Natural killer cell (primary cell): ENCODE measurements at regions not wholly inside any gene's neighbourhood (a gene's known extent, or its start where the extent isn't known, plus 50 kb on each side); places are given as distances from the start of the nearest gene placed in this dataset.
A peak's percentile ranks its signal among the peaks of the same experiment; 100 is the strongest.

Source experiments
- ATAC-seq, 3 donors: fragments of 150-1000 bp in 2 of 3; fragments of 200-7000 bp in 1 of 3; cut with Tn5 transposase; 1 replicate in 1 of 3; 2 replicates in 2 of 3; pipeline ENCODE4 v1.10.0; 2021; ENCODE audit warnings: mild to moderate bottlenecking in 2 of 3, moderate library complexity in 2 of 3
- DNase-seq, 2 donors: peaks; one replicate each; pipeline versions ENCODE4 v3.0.0 to v3.0.0-alpha.2; 2013 to 2021; ENCODE audit warnings: mixed read lengths in 1 of 2
- H3K27ac ChIP-seq: one replicate; pipeline ENCODE4 v1.5.1; 2013; ENCODE audit warnings: mild to moderate bottlenecking, low read length
- H3K27me3 ChIP-seq: one replicate; pipeline ENCODE4 v1.6.1; 2013; ENCODE audit warnings: low read length; ENCODE audit not compliant: control insufficient read depth, insufficient read depth
- H3K36me3 ChIP-seq: one replicate; pipeline ENCODE4 v1.6.1; 2013; ENCODE audit warnings: low read length; ENCODE audit not compliant: control insufficient read depth, insufficient read depth
- H3K4me1 ChIP-seq: one replicate; pipeline ENCODE4 v1.6.1; 2013; ENCODE audit warnings: low read length; ENCODE audit not compliant: control insufficient read depth, insufficient read depth
- H3K4me3 ChIP-seq: one replicate; pipeline ENCODE4 v1.5.1; 2013; ENCODE audit warnings: low read length
- H3K9me3 ChIP-seq: one replicate; pipeline ENCODE4 v1.6.1; 2013; ENCODE audit warnings: low read length; ENCODE audit not compliant: control insufficient read depth, insufficient read depth
- H3K27ac Mint-ChIP-seq, 2 donors: one replicate each; pipeline ENCODE4 v1.8.0; 2022; ENCODE audit warnings: mild to moderate bottlenecking in 2 of 2, mixed read lengths in 2 of 2, moderate library complexity in 1 of 2
- H3K27me3 Mint-ChIP-seq, 2 donors: one replicate each; pipeline ENCODE4 v1.8.0; 2022; ENCODE audit warnings: low read depth in 2 of 2, mixed read lengths in 2 of 2
- H3K36me3 Mint-ChIP-seq: one replicate; pipeline ENCODE4 v1.8.0; 2022; ENCODE audit warnings: mixed read lengths
- H3K4me1 Mint-ChIP-seq, 2 donors: one replicate each; pipeline ENCODE4 v1.8.0; 2022; ENCODE audit warnings: mixed read lengths in 2 of 2
- H3K4me3 Mint-ChIP-seq: one replicate; pipeline ENCODE4 v1.8.0; 2022; ENCODE audit warnings: mild to moderate bottlenecking, moderate library complexity, mixed read lengths
- H3K9me3 Mint-ChIP-seq, 2 donors: one replicate each; pipeline ENCODE4 v1.8.0; 2022; ENCODE audit warnings: mixed read lengths in 2 of 2
- WGBS: methylation state at CpG from one replicate; pipeline ENCODE4 v1.1.7; 2013; ENCODE audit warnings: missing lambda C conversion rate; ENCODE audit not compliant: insufficient coverage; 5-methylcytosine and 5-hydroxymethylcytosine counted together
- intact Hi-C: fragments of 100-400 bp; cut with micrococcal nuclease; formaldehyde crosslinking; loops from one replicate; pipeline ENCODE4 v1.14.2; 2022
- TF ChIP-seq, protein P1 (sequence below): fragments of 200-600 bp; IDR thresholded peaks from one replicate; pipeline ENCODE4 v1.8.0; 2022; ENCODE audit warnings: antibody characterized with exemption

DNA sequence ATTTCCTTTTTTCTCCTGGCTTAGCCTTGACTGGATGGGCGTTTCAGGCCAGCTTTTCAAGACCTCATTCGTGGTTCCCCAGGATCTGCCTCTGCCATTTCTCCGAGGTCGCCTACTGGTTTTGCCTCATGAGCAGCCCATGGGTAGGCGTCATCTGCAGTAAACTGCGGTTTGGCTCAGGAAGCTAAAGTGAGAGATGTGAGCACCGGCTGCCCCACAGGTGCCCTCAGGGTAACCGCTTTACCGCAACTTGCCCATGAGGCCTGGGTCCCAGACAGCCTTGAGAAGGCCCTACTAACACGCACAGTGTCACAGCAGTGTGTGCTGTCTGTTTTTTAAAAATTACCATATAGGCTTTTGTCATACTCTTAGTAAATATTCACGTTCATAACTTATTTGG lies 53.4 kb upstream of the TBXT start:
- intact Hi-C loops: no loop called here
- no peak overlapping the region for H3K4me3 ChIP-seq
- H3K36me3 ChIP-seq: no peaks in the 10 kb centered on the region
- no peaks in the 10 kb centered on the region for H3K9me3 ChIP-seq
- peaks cover 17 to 18% of the 10 kb centered on the region in 2 donors for H3K4me1 Mint-ChIP-seq
- ATAC-seq (peak; percentile 39 to 92 (median 75)), DNase-seq (peak in 1 of 2 donors; percentile 42)
- H3K36me3 Mint-ChIP-seq: no peaks in the 10 kb centered on the region
- H3K4me3 Mint-ChIP-seq: peak overlapping the region; percentile 33
- H3K27ac Mint-ChIP-seq: no peak overlapping the region
- TF ChIP-seq, protein P1, sequence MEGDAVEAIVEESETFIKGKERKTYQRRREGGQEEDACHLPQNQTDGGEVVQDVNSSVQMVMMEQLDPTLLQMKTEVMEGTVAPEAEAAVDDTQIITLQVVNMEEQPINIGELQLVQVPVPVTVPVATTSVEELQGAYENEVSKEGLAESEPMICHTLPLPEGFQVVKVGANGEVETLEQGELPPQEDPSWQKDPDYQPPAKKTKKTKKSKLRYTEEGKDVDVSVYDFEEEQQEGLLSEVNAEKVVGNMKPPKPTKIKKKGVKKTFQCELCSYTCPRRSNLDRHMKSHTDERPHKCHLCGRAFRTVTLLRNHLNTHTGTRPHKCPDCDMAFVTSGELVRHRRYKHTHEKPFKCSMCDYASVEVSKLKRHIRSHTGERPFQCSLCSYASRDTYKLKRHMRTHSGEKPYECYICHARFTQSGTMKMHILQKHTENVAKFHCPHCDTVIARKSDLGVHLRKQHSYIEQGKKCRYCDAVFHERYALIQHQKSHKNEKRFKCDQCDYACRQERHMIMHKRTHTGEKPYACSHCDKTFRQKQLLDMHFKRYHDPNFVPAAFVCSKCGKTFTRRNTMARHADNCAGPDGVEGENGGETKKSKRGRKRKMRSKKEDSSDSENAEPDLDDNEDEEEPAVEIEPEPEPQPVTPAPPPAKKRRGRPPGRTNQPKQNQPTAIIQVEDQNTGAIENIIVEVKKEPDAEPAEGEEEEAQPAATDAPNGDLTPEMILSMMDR: no peak
- no peak overlapping the region for H3K27ac ChIP-seq
- peaks cover 22 to 62% of the 10 kb centered on the region in 2 donors for H3K27me3 Mint-ChIP-seq
- WGBS: 45% methylated on average over 10 of the region's 11 CpGs
- peaks cover 38% of the 10 kb centered on the region for H3K4me1 ChIP-seq
- no peaks in the 10 kb centered on the region for H3K9me3 Mint-ChIP-seq
- H3K27me3 ChIP-seq: peaks cover 13% of the 10 kb centered on the region
